ENCODE measurements at regions not wholly inside any gene's neighbourhood (a gene's known extent, or its start where the extent isn't known, plus 50 kb on each side); places are given as distances from the start of the nearest gene placed in this dataset.

DNA sequence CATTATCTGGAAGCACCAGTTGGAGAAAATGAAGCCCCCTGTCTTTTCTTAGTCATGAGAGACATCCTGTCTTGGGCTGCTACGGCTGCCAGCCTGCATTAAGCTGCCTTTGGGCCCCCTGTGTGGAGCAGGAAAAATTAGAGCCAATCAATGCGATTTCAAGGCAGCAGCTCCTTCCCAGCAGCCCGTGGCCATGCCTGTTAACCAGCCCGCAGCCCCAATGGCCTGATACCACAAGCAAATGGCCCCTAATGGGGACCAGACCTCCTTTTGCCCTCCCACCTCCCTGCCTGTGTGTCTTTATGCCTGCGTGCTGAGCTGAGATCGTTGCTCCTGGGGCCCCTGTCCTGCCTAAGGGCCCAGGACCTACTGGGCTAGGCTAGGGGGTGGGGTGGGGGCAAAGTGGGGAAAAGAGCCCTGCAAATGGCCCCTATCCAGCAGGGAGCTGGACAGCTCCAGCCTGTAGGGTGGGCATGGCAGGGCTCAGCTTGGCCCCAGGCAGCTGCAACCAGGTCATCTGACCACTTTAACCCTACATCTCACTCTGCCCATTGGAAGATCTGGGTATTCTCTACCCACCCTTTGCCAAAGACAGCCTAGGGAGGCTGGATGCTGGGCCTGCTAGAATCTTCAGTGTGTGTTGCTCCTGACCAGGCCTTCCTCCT, 53.8 kb upstream of the MRPS22 start:
- H3K79me2 ChIP-seq = no peaks in the 10 kb centered on the region
- no peak overlapping the region for H3K4me2 ChIP-seq (ENCODE audit: low read length)
- no peak overlapping the region for H2AFZ ChIP-seq
- H3K27ac ChIP-seq = no peak overlapping the region
- H3K9me3 ChIP-seq (ENCODE audit: control insufficient read depth, low read length) = no peaks in the 10 kb centered on the region
- H3K4me3 ChIP-seq (ENCODE audit: low read depth, low read length) = no peak overlapping the region
- H3K4me1 ChIP-seq = peaks cover 15% of the 10 kb centered on the region
- H3K36me3 ChIP-seq (ENCODE audit: control insufficient read depth, insufficient read depth, low read length) = no peaks in the 10 kb centered on the region
- no peak overlapping the region for H3K9ac ChIP-seq
- no peak for TF ChIP-seq CTCF (IDR thresholded peaks at IDR 0.05)
- H3K27me3 ChIP-seq (ENCODE audit: control insufficient read depth, insufficient read depth, low read length) = no peaks in the 10 kb centered on the region

- peaks cover 15% of the 10 kb centered on the region for H3K4me1 ChIP-seq
- no peaks in the 10 kb centered on the region for H3K79me2 ChIP-seq
- H3K9me3 ChIP-seq (ENCODE audit: control insufficient read depth, low read length) = no peaks in the 10 kb centered on the region
- H3K4me3 ChIP-seq (ENCODE audit: low read depth, low read length) = no peak overlapping the region
- TF ChIP-seq CTCF (IDR thresholded peaks at IDR 0.05) = no peak
- no peaks in the 10 kb centered on the region for H3K27me3 ChIP-seq (ENCODE audit: control insufficient read depth, insufficient read depth, low read length)
- H3K4me2 ChIP-seq (ENCODE audit: low read length) = no peak overlapping the region
- no peaks in the 10 kb centered on the region for H3K36me3 ChIP-seq (ENCODE audit: control insufficient read depth, insufficient read depth, low read length)
- no peak overlapping the region for H3K9ac ChIP-seq
- H2AFZ ChIP-seq = no peak overlapping the region
- H3K27ac ChIP-seq = no peak overlapping the region
Observed at GRCh38 chr3:139291276-139292051, 52.4 kb upstream of the MRPS22 start.

DNA sequence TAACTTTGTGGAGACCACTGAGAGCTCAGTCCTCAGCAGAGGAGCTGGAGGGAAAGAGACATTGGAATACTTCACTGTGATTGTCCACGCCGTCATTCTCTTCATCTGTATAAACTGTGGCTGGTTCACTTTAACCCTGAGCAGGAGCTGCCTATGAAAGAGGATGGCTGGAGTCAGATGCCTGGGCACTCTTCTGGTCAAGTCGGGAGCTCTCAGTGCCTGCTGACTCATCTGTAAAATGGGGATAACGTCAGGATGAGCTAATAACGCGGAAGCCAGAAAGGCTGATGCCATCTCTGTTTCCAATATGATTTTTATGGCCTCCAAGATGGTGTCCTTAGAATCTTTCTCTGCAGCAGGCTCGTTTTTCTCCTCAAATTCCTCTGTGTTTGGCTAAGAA, 51.6 kb upstream of the MRPS22 start:
- H2AFZ ChIP-seq = no peak overlapping the region
- H3K27me3 ChIP-seq (ENCODE audit: control insufficient read depth, insufficient read depth, low read length) = no peaks in the 10 kb centered on the region
- H3K36me3 ChIP-seq (ENCODE audit: control insufficient read depth, insufficient read depth, low read length) = no peaks in the 10 kb centered on the region
- no peak for TF ChIP-seq CTCF (IDR thresholded peaks at IDR 0.05)
- no peak overlapping the region for H3K4me3 ChIP-seq (ENCODE audit: low read depth, low read length)
- no peaks in the 10 kb centered on the region for H3K9me3 ChIP-seq (ENCODE audit: control insufficient read depth, low read length)
- H3K27ac ChIP-seq = no peak overlapping the region
- no peak overlapping the region for H3K4me2 ChIP-seq (ENCODE audit: low read length)
- H3K4me1 ChIP-seq = peaks cover 15% of the 10 kb centered on the region
- H3K9ac ChIP-seq = no peak overlapping the region
- H3K79me2 ChIP-seq = no peaks in the 10 kb centered on the region

DNA sequence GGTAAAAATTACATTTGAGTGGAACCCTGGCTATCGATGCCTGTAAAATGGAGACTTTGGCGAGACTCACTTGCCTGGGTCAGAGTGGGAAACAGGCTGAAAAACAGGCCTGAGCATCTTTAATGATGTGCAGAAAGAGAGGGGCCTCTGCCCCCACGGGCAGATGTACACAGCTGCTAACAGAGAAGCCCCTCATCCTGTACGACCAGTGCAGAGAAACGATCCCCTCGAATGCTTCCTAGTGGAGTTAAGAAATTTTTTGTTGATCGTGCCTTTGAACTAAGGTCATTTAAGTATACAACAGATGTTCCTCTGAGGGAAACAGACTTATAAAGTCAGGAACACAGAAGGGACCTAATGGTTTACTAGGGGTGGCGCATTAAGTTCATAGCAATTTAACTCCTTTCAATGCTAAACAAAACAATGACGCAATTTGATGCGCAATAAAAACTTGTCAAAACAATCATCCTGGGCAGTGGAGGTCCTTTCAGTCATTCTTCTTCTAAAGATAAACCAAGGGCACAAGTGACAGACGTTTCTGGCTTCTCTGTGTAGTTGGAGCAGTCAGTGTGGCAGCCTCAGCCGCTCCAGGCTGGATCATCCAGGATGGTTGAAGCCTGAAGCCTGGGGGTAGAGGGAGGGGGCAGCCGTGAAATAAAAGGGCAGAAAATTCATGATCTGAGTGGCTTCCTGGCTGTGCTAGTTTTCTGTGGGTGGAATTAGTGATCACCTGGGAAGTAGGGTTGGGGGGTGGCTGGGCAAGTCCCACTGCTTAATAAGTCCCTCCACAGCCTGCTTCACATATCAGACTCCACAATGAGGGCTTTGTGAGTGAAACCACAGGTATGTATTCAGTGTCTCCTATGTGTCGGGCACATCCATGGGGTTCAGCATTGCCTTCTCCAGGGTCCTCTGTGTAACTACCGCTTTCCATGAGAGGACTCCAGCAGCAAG, 50.8 kb upstream of the MRPS22 start:
- H3K9me3 ChIP-seq (ENCODE audit: control insufficient read depth, low read length) = no peaks in the 10 kb centered on the region
- no peak for TF ChIP-seq CTCF (IDR thresholded peaks at IDR 0.05)

More for the DNA sequence above, 50.8 kb upstream of the MRPS22 start:
- Histone ChIP-seq H3K27me3 (ENCODE audit: control insufficient read depth, insufficient read depth, low read length) (no peaks in the 10 kb centered on the region), H3K79me2 (no peaks in the 10 kb centered on the region), H3K4me2 (ENCODE audit: low read length) (no peak overlapping the region), H3K4me3 (ENCODE audit: low read depth, low read length) (no peak overlapping the region), H2AFZ (no peak overlapping the region), H3K4me1 (peaks cover 9% of the 10 kb centered on the region), H3K9ac (no peak overlapping the region), H3K36me3 (ENCODE audit: control insufficient read depth, insufficient read depth, low read length) (no peaks in the 10 kb centered on the region), H3K27ac (no peak overlapping the region)

Measured in parathyroid adenoma (tissue), 2 donors.